ENCODE measurements at regions not wholly inside any gene's neighbourhood (a gene's known extent, or its start where the extent isn't known, plus 50 kb on each side); places are given as distances from the start of the nearest gene placed in this dataset.
A peak's percentile ranks its signal among the peaks of the same experiment; 100 is the strongest.

- Histone ChIP-seq H3K36me3 (ENCODE audit: control insufficient read depth in 1 of 2, insufficient read depth in 2 of 2, low read length in 1 of 2) (no peaks in the 10 kb centered on the region), H3K27ac (ENCODE audit: low read depth in 1 of 2, low read length in 2 of 2) (no peak overlapping the region), H3K9me3 (ENCODE audit: control insufficient read depth, low read length) (no peaks in the 10 kb centered on the region), H3K27me3 (ENCODE audit: control insufficient read depth in 1 of 2, insufficient read depth in 2 of 2, low read length in 1 of 2) (no peaks in the 10 kb centered on the region), H3K4me1 (ENCODE audit: control insufficient read depth in 1 of 2, insufficient read depth in 2 of 2, low read length in 2 of 2) (peaks cover 3 to 5% of the 10 kb centered on the region in 2 donors), H3K4me3 (ENCODE audit: low read length in 2 of 2) (no peak overlapping the region)
- no peak for ATAC-seq (ENCODE audit: low FRiP score)
- 2 to 3% methylated on average over 1 of the region's 1 CpG for WGBS, 2 donors
- intact Hi-C loops (cut with DNase I) = no loop called here
- DNase-seq = no peak
Measured at GRCh38 chr15:95401587-95401986, 928.9 kb upstream of the NR2F2 start.

DNA sequence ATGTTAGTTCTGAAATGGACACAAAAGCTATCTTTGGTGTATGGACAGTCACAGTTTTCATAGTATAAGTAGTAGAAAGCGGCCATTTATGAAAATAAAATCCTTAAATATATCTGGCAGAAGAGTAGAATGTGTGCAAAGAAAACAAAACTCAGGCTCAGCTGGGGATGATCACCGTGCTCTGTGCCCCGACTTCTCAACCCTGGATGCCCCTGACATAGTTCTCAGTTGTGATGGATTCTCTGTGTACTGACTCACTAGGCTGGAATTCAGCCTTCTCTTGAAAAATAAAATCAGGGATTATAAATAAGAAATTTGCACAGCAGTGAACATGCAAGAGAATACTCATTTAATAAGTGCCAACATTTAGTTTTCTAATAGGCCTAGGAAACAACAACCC is 925.1 kb upstream of the NR2F2 start:
- 36 to 47% methylated on average over 3 of the region's 3 CpGs for WGBS, 2 donors
- H3K27ac ChIP-seq (ENCODE audit: low read depth in 1 of 2, low read length in 2 of 2) = no peak overlapping the region
- ATAC-seq (ENCODE audit: low FRiP score) (no peak), DNase-seq (no peak)
- no peaks in the 10 kb centered on the region for H3K27me3 ChIP-seq (ENCODE audit: control insufficient read depth in 1 of 2, insufficient read depth in 2 of 2, low read length in 1 of 2)
- intact Hi-C loops (cut with DNase I) = loop anchor here in 1 of 2 donors (5.0 kb wide), 1 partner anchor 138 kb away; no protein-coding TSS in a partner anchor
- H3K36me3 ChIP-seq (ENCODE audit: control insufficient read depth in 1 of 2, insufficient read depth in 2 of 2, low read length in 1 of 2) = no peaks in the 10 kb centered on the region
- no peak overlapping the region for H3K4me3 ChIP-seq (ENCODE audit: low read length in 2 of 2)
- H3K4me1 ChIP-seq (ENCODE audit: control insufficient read depth in 1 of 2, insufficient read depth in 2 of 2, low read length in 2 of 2) = peaks cover 3 to 7% of the 10 kb centered on the region in 2 donors
- H3K9me3 ChIP-seq (ENCODE audit: control insufficient read depth, low read length) = no peaks in the 10 kb centered on the region

GRCh38 chr15:95407534-95407933 is 923.0 kb upstream of the NR2F2 start:
- Histone ChIP-seq H3K36me3 (ENCODE audit: control insufficient read depth in 1 of 2, insufficient read depth in 2 of 2, low read length in 1 of 2) (no peaks in the 10 kb centered on the region), H3K27ac (ENCODE audit: low read depth in 1 of 2, low read length in 2 of 2) (no peak overlapping the region)

DNA sequence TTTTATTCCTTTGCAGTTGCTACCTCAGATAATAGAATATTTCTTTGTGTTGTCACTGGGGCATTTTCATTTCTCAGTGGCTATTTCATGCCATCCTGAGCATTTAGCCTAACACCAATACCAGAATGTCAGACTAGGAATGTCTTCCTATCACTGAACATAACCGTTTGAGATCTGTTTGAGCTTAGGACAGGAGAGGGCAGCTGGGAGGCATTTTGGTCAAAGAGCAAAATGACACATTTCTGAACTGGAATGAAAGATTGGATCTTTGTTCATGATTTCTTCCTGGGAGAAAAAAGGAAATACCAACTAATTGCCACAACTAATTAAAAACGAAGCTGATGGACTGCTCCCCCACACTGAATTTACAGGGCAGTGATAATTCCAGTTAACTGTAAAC is 921.3 kb upstream of the NR2F2 start:
- no peaks in the 10 kb centered on the region for H3K9me3 ChIP-seq (ENCODE audit: control insufficient read depth, low read length)
- no peak overlapping the region for H3K27ac ChIP-seq (ENCODE audit: low read depth in 1 of 2, low read length in 2 of 2)
- WGBS, 2 donors = 27 to 34% methylated on average over 2 of the region's 2 CpGs
- no peak for DNase-seq
- peaks cover 6 to 7% of the 10 kb centered on the region in 2 donors for H3K4me1 ChIP-seq (ENCODE audit: control insufficient read depth in 1 of 2, insufficient read depth in 2 of 2, low read length in 2 of 2)
- no peak overlapping the region for H3K4me3 ChIP-seq (ENCODE audit: low read length in 2 of 2)
- H3K36me3 ChIP-seq (ENCODE audit: control insufficient read depth in 1 of 2, insufficient read depth in 2 of 2, low read length in 1 of 2) = no peaks in the 10 kb centered on the region
- ATAC-seq (ENCODE audit: low FRiP score) = no peak
- intact Hi-C loops (cut with DNase I) = loop anchor here in 1 of 2 donors (5.0 kb wide), 1 partner anchor 142 kb away; no protein-coding TSS in a partner anchor
- no peaks in the 10 kb centered on the region for H3K27me3 ChIP-seq (ENCODE audit: control insufficient read depth in 1 of 2, insufficient read depth in 2 of 2, low read length in 1 of 2)

More at GRCh38 chr15:95407534-95407933, 923.0 kb upstream of the NR2F2 start:
- DNase-seq (no peak), ATAC-seq (ENCODE audit: low FRiP score) (no peak)
- Histone ChIP-seq H3K4me1 (ENCODE audit: control insufficient read depth in 1 of 2, insufficient read depth in 2 of 2, low read length in 2 of 2) (peaks cover under 1 to 5% of the 10 kb centered on the region in 2 donors), H3K4me3 (ENCODE audit: low read length in 2 of 2) (no peak overlapping the region), H3K27me3 (ENCODE audit: control insufficient read depth in 1 of 2, insufficient read depth in 2 of 2, low read length in 1 of 2) (no peaks in the 10 kb centered on the region), H3K9me3 (ENCODE audit: control insufficient read depth, low read length) (no peaks in the 10 kb centered on the region)
- intact Hi-C loops (cut with DNase I) = loop anchor here in 1 of 2 donors (5.0 kb wide), 1 partner anchor 140 kb away; no protein-coding TSS in a partner anchor

DNA sequence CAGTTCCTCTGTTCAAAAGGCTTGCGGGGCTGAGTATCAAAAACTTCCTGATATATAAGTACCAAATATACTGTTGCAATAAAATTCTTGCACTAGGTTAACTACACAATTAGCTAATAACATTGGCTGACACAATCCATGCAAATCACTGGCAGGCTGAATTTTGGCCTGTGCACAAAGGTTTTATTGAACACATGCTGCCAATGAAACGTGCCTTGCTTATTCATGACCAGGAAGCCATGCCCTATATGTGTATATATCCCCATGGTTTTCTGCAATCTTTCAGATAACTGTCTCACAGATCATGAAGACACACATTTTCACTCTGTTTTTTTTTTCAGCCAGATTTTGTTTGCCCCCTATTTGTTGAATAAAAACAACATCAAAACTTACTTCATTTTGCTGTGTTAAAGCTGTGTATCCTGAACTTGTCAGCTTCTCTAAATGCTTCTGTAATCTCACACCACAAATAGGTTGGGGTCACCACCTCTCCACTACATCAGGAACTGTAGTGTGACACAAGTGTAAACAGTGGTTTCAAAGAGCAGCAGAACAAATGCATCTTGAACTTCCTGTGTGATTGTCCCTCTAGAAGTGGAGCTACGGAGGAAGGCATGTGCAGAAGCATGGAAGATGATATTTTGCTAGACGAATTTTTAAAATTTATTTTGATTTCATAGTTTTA is 920.7 kb upstream of the NR2F2 start:
- H3K36me3 ChIP-seq (ENCODE audit: control insufficient read depth in 1 of 2, insufficient read depth in 2 of 2, low read length in 1 of 2) = no peaks in the 10 kb centered on the region
- intact Hi-C loops (cut with DNase I) = loop anchor here (5.0 to 10.0 kb wide), 6 partner anchors 55 to 935 kb away; no protein-coding TSS in a partner anchor
- H3K27ac ChIP-seq (ENCODE audit: low read depth in 1 of 2, low read length in 2 of 2) = no peak overlapping the region
- DNase-seq (no peak), ATAC-seq (ENCODE audit: low FRiP score) (no peak)
- H3K4me3 ChIP-seq (ENCODE audit: low read length in 2 of 2) = no peak overlapping the region
- H3K4me1 ChIP-seq (ENCODE audit: control insufficient read depth in 1 of 2, insufficient read depth in 2 of 2, low read length in 2 of 2) = peaks cover 6 to 8% of the 10 kb centered on the region in 2 donors
- 80 to 81% methylated on average over 4 of the region's 4 CpGs for WGBS, 2 donors
- no peaks in the 10 kb centered on the region for H3K27me3 ChIP-seq (ENCODE audit: control insufficient read depth in 1 of 2, insufficient read depth in 2 of 2, low read length in 1 of 2)
- no peaks in the 10 kb centered on the region for H3K9me3 ChIP-seq (ENCODE audit: control insufficient read depth, low read length)

DNA sequence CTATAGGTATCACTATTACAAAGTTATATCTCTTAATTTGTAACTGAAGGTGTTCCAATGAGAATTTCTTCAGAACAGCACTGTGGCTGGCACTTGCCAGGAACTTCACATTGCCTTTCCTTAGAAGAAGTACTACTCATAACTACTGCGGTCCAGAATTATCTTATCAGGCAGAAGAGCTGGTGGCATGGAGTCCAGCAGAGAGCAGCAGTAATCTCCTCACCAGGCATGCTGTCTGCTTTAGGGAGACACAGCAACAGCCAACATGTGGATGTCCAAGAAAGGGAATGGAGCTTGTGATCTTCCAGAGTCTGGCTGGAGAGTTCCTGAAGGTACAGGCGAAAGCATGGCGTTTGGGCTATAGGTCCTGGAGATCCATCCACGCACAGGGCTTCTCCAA is 919.7 kb upstream of the NR2F2 start:
- no peaks in the 10 kb centered on the region for H3K36me3 ChIP-seq (ENCODE audit: control insufficient read depth in 1 of 2, insufficient read depth in 2 of 2, low read length in 1 of 2)
- H3K9me3 ChIP-seq (ENCODE audit: control insufficient read depth, low read length) = no peaks in the 10 kb centered on the region
- H3K4me1 ChIP-seq (ENCODE audit: control insufficient read depth in 1 of 2, insufficient read depth in 2 of 2, low read length in 2 of 2) = peaks cover 4 to 8% of the 10 kb centered on the region in 2 donors
- no peaks in the 10 kb centered on the region for H3K27me3 ChIP-seq (ENCODE audit: control insufficient read depth in 1 of 2, insufficient read depth in 2 of 2, low read length in 1 of 2)
- 95 to 97% methylated on average over 4 of the region's 4 CpGs for WGBS, 2 donors
- H3K27ac ChIP-seq (ENCODE audit: low read depth in 1 of 2, low read length in 2 of 2) = peak overlapping the region in 1 of 2 donors; percentile 52
- H3K4me3 ChIP-seq (ENCODE audit: low read length in 2 of 2) = no peak overlapping the region
- ATAC-seq (ENCODE audit: low FRiP score) (no peak), DNase-seq (no peak)
- intact Hi-C loops (cut with DNase I) = loop anchor here (5.0 to 10.0 kb wide), 5 partner anchors 54 to 934 kb away; no protein-coding TSS in a partner anchor

- H3K27ac ChIP-seq (ENCODE audit: low read depth in 1 of 2, low read length in 2 of 2) = peak overlapping the region in 1 of 2 donors; percentile 20
- H3K9me3 ChIP-seq (ENCODE audit: control insufficient read depth, low read length) = no peaks in the 10 kb centered on the region
- H3K4me3 ChIP-seq (ENCODE audit: low read length in 2 of 2) = no peak overlapping the region
- DNase-seq (no peak), ATAC-seq (ENCODE audit: low FRiP score) (no peak)
- intact Hi-C loops (cut with DNase I) = loop anchor here (10.0 kb wide), 4 partner anchors 48 to 928 kb away; no protein-coding TSS in a partner anchor
- H3K36me3 ChIP-seq (ENCODE audit: control insufficient read depth in 1 of 2, insufficient read depth in 2 of 2, low read length in 1 of 2) = no peaks in the 10 kb centered on the region
- WGBS, 2 donors = 27 to 37% methylated on average over 3 of the region's 3 CpGs
- H3K4me1 ChIP-seq (ENCODE audit: control insufficient read depth in 1 of 2, insufficient read depth in 2 of 2, low read length in 2 of 2) = peaks cover 3 to 12% of the 10 kb centered on the region in 2 donors
- H3K27me3 ChIP-seq (ENCODE audit: control insufficient read depth in 1 of 2, insufficient read depth in 2 of 2, low read length in 1 of 2) = no peaks in the 10 kb centered on the region
Measured at GRCh38 chr15:95416576-95416975, 913.9 kb upstream of the NR2F2 start.

- Histone ChIP-seq H3K27ac (ENCODE audit: low read depth in 1 of 2, low read length in 2 of 2) (peak overlapping the region in 1 of 2 donors; percentile 7), H3K36me3 (ENCODE audit: control insufficient read depth in 1 of 2, insufficient read depth in 2 of 2, low read length in 1 of 2) (no peaks in the 10 kb centered on the region), H3K4me1 (ENCODE audit: control insufficient read depth in 1 of 2, insufficient read depth in 2 of 2, low read length in 2 of 2) (peaks cover 3 to 9% of the 10 kb centered on the region in 2 donors), H3K27me3 (ENCODE audit: control insufficient read depth in 1 of 2, insufficient read depth in 2 of 2, low read length in 1 of 2) (no peaks in the 10 kb centered on the region), H3K9me3 (ENCODE audit: control insufficient read depth, low read length) (no peaks in the 10 kb centered on the region), H3K4me3 (ENCODE audit: low read length in 2 of 2) (no peak overlapping the region)
- whole genome bisulfite sequencing, 2 donors = 50 to 51% methylated on average over 3 of the region's 3 CpGs
- intact Hi-C loops (cut with DNase I) = loop anchor here (10.0 kb wide), 4 partner anchors 47 to 927 kb away; no protein-coding TSS in a partner anchor
- ATAC-seq (ENCODE audit: low FRiP score) (no peak), DNase-seq (no peak)
Measured at GRCh38 chr15:95417761-95418160, 912.7 kb upstream of the NR2F2 start.

GRCh38 chr15:95422255-95422654 is 908.2 kb upstream of the NR2F2 start:
- Histone ChIP-seq H3K9me3 (ENCODE audit: control insufficient read depth, low read length) (no peaks in the 10 kb centered on the region), H3K4me1 (ENCODE audit: control insufficient read depth in 1 of 2, insufficient read depth in 2 of 2, low read length in 2 of 2) (peaks cover 0 to 4% of the 10 kb centered on the region in 2 donors), H3K4me3 (ENCODE audit: low read length in 2 of 2) (no peak overlapping the region), H3K27me3 (ENCODE audit: control insufficient read depth in 1 of 2, insufficient read depth in 2 of 2, low read length in 1 of 2) (no peaks in the 10 kb centered on the region), H3K36me3 (ENCODE audit: control insufficient read depth in 1 of 2, insufficient read depth in 2 of 2, low read length in 1 of 2) (no peaks in the 10 kb centered on the region), H3K27ac (ENCODE audit: low read depth in 1 of 2, low read length in 2 of 2) (no peak overlapping the region)
- DNase-seq (no peak), ATAC-seq (ENCODE audit: low FRiP score) (no peak)
- intact Hi-C loops (cut with DNase I) = no loop called here
- 71 to 91% methylated on average over 3 of the region's 3 CpGs for WGBS, 2 donors

Measured in aorta (tissue), 5 donors.